Sigmoid colon (tissue), 4 donors: ENCODE measurements at regions not wholly inside any gene's neighbourhood (a gene's known extent, or its start where the extent isn't known, plus 50 kb on each side); places are given as distances from the start of the nearest gene placed in this dataset.
"Not testable (repeated sequence)": the region's sequence is repeated elsewhere in the genome, so short reads cannot be mapped to it uniquely, and the experiment has no call there.

ENCODE experiments used
- EP300 ChIP-seq, 4 donors: sonication (generic); formaldehyde crosslinking; IDR thresholded peaks; one replicate each; pipeline ENCODE4 v1.6.1; 2017; ENCODE audit warnings: antibody characterized with exemption in 4 of 4
- POLR2A ChIP-seq, 2 donors: fragments of 450-650 bp; IDR thresholded peaks; one replicate each; pipeline ENCODE4 v1.6.1; 2016; ENCODE audit warnings: antibody characterized with exemption in 2 of 2, mild to moderate bottlenecking in 2 of 2, moderate library complexity in 2 of 2
- POLR2AphosphoS5 ChIP-seq, 4 donors: sonication (generic); formaldehyde crosslinking; IDR thresholded peaks; one replicate each; pipeline ENCODE4 v1.6.1; 2017; ENCODE audit warnings: antibody characterized with exemption in 4 of 4
- TF ChIP-seq, protein P1 (sequence below), 4 experiments: fragments of 450-650 bp in 3 of 4; fragments of 200-600 bp in 1 of 4; IDR thresholded peaks; one replicate each; pipeline ENCODE4 v1.5.1; 2016 to 2019; ENCODE audit warnings: antibody characterized with exemption in 4 of 4, mild to moderate bottlenecking in 3 of 4, moderate library complexity in 2 of 4

DNA sequence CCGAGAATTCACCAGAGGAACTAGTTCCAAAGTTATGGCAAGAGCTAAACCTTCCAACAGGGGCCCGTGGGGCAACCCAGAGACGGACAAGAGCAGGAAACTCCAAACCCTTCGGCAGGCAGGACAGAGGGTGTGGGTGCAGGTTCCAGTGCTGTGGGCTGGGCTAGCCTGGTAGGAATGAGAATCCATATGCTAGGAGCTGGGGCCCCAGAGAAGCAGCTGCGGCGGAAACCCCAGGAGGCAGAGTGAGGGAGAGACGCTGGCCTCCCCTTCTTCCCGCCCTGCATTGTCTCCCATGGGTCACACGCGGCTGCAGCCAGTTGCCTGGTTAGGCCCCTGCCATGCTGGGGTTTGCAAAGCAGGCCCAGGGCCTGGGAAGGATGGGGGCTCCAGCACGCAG is 126.2 kb upstream of the ALDH3B2 start:
- TF ChIP-seq POLR2AphosphoS5, POLR2A, EP300 (IDR thresholded peaks at IDR 0.05): not testable (repeated sequence)
- TF ChIP-seq, protein P1, sequence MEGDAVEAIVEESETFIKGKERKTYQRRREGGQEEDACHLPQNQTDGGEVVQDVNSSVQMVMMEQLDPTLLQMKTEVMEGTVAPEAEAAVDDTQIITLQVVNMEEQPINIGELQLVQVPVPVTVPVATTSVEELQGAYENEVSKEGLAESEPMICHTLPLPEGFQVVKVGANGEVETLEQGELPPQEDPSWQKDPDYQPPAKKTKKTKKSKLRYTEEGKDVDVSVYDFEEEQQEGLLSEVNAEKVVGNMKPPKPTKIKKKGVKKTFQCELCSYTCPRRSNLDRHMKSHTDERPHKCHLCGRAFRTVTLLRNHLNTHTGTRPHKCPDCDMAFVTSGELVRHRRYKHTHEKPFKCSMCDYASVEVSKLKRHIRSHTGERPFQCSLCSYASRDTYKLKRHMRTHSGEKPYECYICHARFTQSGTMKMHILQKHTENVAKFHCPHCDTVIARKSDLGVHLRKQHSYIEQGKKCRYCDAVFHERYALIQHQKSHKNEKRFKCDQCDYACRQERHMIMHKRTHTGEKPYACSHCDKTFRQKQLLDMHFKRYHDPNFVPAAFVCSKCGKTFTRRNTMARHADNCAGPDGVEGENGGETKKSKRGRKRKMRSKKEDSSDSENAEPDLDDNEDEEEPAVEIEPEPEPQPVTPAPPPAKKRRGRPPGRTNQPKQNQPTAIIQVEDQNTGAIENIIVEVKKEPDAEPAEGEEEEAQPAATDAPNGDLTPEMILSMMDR (IDR thresholded peaks at IDR 0.05) = not testable (repeated sequence)
